GM12878 (cell line): ENCODE measurements at regions not wholly inside any gene's neighbourhood (a gene's known extent, or its start where the extent isn't known, plus 50 kb on each side); places are given as distances from the start of the nearest gene placed in this dataset.

Source experiments
- ATAC-seq: fragments of 200-7000 bp; cut with Tn5 transposase; 3 replicates; pipeline ENCODE4 v1.9.1; 2020; ENCODE audit warnings: mild to moderate bottlenecking, moderate library complexity
- BruUV-seq: library from RNA; stranded (reverse); fragments of 400-500 nt; replicated peaks from 2 replicates; lab custom pipeline; 2021; lab: Mats Ljungman, UMichigan
- CTCF ChIA-PET: fragments of 300-600 bp; sonication (Branson Sonifier 250); formaldehyde crosslinking; extraction: SDS; loops from one replicate; lab custom pipeline; 2021; ENCODE audit warnings: inconsistent platforms; lab: Yijun Ruan, JAX
- POLR2A ChIA-PET: fragments of 350-600 bp; formaldehyde crosslinking; extraction: SDS; loops from one replicate; lab custom pipeline; 2021; ENCODE audit warnings: inconsistent platforms; lab: Charles Lee
- RAD21 ChIA-PET: fragments of 300-600 bp; sonication (Branson Sonifier 250); formaldehyde crosslinking; loops from one replicate; lab custom pipeline; 2023; ENCODE audit warnings: antibody characterized with exemption; ENCODE audit not compliant: unreplicated experiment; lab: Charles Lee
- SMC1A ChIA-PET: fragments of 300-600 bp; sonication (Branson Sonifier 250); formaldehyde crosslinking; loops from one replicate; lab custom pipeline; 2023; ENCODE audit not compliant: unreplicated experiment, uncharacterized antibody; lab: Charles Lee
- DNase-seq: peaks from one replicate; pipeline ENCODE4 v3.0.0-alpha.2; 2011; ENCODE audit warnings: low read depth, low spot score
- FAIRE-seq: peaks from 3 replicates; lab custom pipeline; 2011; peaks lifted over from hg19 to GRCh38; lab: Jason Lieb, UNC
- H2AFZ ChIP-seq: 2 replicates; pipeline ENCODE4 v1.6.0; 2011; ENCODE audit warnings: low read depth, low read length, control low read depth; ENCODE audit not compliant: control insufficient read depth
- H3K27ac ChIP-seq: 2 replicates; pipeline ENCODE4 v1.5.1; 2011; ENCODE audit warnings: control low read depth; ENCODE audit not compliant: control insufficient read depth, insufficient read depth
- H3K27me3 ChIP-seq, 2 experiments: replicated peaks in 1 of 2; 2 replicates each; pipeline versions ENCODE4 v1.6.0 to v1.6.1; 2011; ENCODE audit warnings: low read length in 1 of 2; ENCODE audit not compliant: control insufficient read depth in 2 of 2, insufficient read depth in 2 of 2
- H3K36me3 ChIP-seq, 2 experiments: 2 replicates each; pipeline ENCODE4 v1.5.1; 2011; ENCODE audit warnings: low read length in 1 of 2; ENCODE audit not compliant: control insufficient read depth in 2 of 2, insufficient read depth in 2 of 2
- H3K4me1 ChIP-seq: 2 replicates; pipeline ENCODE4 v1.6.1; 2011; ENCODE audit warnings: mild to moderate bottlenecking, low read length, moderate library complexity, mixed read lengths; ENCODE audit not compliant: control insufficient read depth, insufficient read depth
- H3K4me2 ChIP-seq: 2 replicates; pipeline ENCODE4 v1.6.0; 2011; ENCODE audit warnings: control low read depth; ENCODE audit not compliant: control insufficient read depth, insufficient read depth
- H3K4me3 ChIP-seq: fragments of 200-600 bp; sonication (generic); 2 replicates; pipeline ENCODE4 v1.5.1; 2016
- H3K79me2 ChIP-seq: 2 replicates; pipeline ENCODE4 v1.6.0; 2011; ENCODE audit warnings: low read length; ENCODE audit not compliant: control insufficient read depth, insufficient read depth
- H3K9ac ChIP-seq: 2 replicates; pipeline ENCODE4 v1.8.0; 2011; ENCODE audit warnings: low read length, control low read depth, mixed read lengths; ENCODE audit not compliant: control insufficient read depth, insufficient read depth
- H3K9me3 ChIP-seq: replicated peaks from 3 replicates; pipeline ENCODE4 v1.5.1; 2011; ENCODE audit warnings: mild to moderate bottlenecking, low read length; ENCODE audit not compliant: control insufficient read depth, insufficient read depth
- H4K20me1 ChIP-seq: 2 replicates; pipeline ENCODE4 v1.6.0; 2011; ENCODE audit not compliant: control insufficient read depth, insufficient read depth
- ASH2L ChIP-seq: fragments of 300-600, 200-600 bp; sonication (generic); IDR thresholded peaks from 2 replicates; pipeline ENCODE4 v1.6.1; 2017; ENCODE audit warnings: low read depth, mild to moderate bottlenecking, borderline replicate concordance
- CEBPZ ChIP-seq: fragments of 150-350 bp; IDR thresholded peaks from 2 replicates; pipeline ENCODE4 v1.6.1; 2016; ENCODE audit warnings: low read depth, low read length
- CUX1 ChIP-seq: IDR thresholded peaks from 2 replicates; pipeline ENCODE4 v1.6.1; 2012; ENCODE audit warnings: improper control_type of control experiment, low read depth, low read length; ENCODE audit not compliant: insufficient replicate concordance
- DPF2 ChIP-seq: fragments of 450-650 bp; IDR thresholded peaks from 2 replicates; pipeline ENCODE4 v1.6.1; 2017; ENCODE audit warnings: mild to moderate bottlenecking
- ELK1 ChIP-seq: IDR thresholded peaks from 2 replicates; pipeline ENCODE4 v1.6.1; 2012; ENCODE audit warnings: low read depth, low read length, improper control_type of control experiment
- FOXK2 ChIP-seq: fragments of 450-650 bp; IDR thresholded peaks from 2 replicates; pipeline ENCODE4 v1.6.1; 2017; ENCODE audit warnings: mild to moderate bottlenecking, moderate library complexity
- JUNB ChIP-seq: IDR thresholded peaks from 2 replicates; pipeline ENCODE4 v1.6.1; 2016; ENCODE audit warnings: antibody characterized with exemption, mild to moderate bottlenecking
- MLLT1 ChIP-seq: fragments of 450-650 bp; IDR thresholded peaks from 2 replicates; pipeline ENCODE4 v1.6.1; 2016; ENCODE audit warnings: mild to moderate bottlenecking
- WGBS: methylation state at CpG from one replicate; pipeline ENCODE4 v1.1.6; 2016; ENCODE audit warnings: low lambda C conversion rate; ENCODE audit not compliant: insufficient replicate concordance, insufficient coverage; ENCODE audit errors: missing lambda C conversion rate; 5-methylcytosine and 5-hydroxymethylcytosine counted together
- in situ Hi-C: fragments of 300-500 bp; cut with MboI; formaldehyde crosslinking; loops from 9 replicates; pipeline ENCODE4 v1.14.3; 2018; ENCODE audit warnings: mixed read lengths
- intact Hi-C: fragments of 100-400 bp; cut with micrococcal nuclease; formaldehyde crosslinking; loops from one replicate; pipeline ENCODE4 v1.14.2; 2022; ENCODE audit not compliant: unreplicated experiment
- TF ChIP-seq, protein P1 (sequence below): fragments of 450-650 bp; formaldehyde crosslinking; IDR thresholded peaks from 2 replicates; pipeline ENCODE4 v1.5.0; 2022; ENCODE audit warnings: mild to moderate bottlenecking, missing genetic modification characterization

GRCh38 chr11:91639359-91639758 is 585.3 kb upstream of the FAT3 start:
- H4K20me1 ChIP-seq = no peaks in the 10 kb centered on the region
- POLR2A ChIA-PET = interaction anchor here (0.6 kb wide), 1 partner anchor 30 kb away, joined by 4 read pairs; no protein-coding TSS in a partner anchor
- 0% methylated on average over 2 of the region's 2 CpGs for WGBS
- H3K27ac ChIP-seq = no peak overlapping the region
- no peak for DNase-seq
- CTCF ChIA-PET = interaction anchor here (1.4 kb wide), 1 partner anchor 22 kb away, joined by 3 read pairs; no protein-coding TSS in a partner anchor
- H3K9ac ChIP-seq = no peak overlapping the region
- H3K36me3 ChIP-seq = no peaks in the 10 kb centered on the region
- SMC1A ChIA-PET = interaction anchor here (0.6 to 1.0 kb wide), 3 partner anchors 20 to 122 kb away, joined by 3 read pairs; no protein-coding TSS in a partner anchor
- H3K4me1 ChIP-seq = no peaks in the 10 kb centered on the region
- ATAC-seq = peak; percentile 53
- RAD21 ChIA-PET = no interaction called here
- FAIRE-seq = no peak
- no peaks in the 10 kb centered on the region for H3K9me3 ChIP-seq
- no peaks in the 10 kb centered on the region for H3K27me3 ChIP-seq
- H2AFZ ChIP-seq = no peak overlapping the region
- in situ Hi-C loops (no loop called here), intact Hi-C loops (no loop called here)
- no TSS peak for BruUV-seq
- H3K4me3 ChIP-seq = no peak overlapping the region
- no peaks in the 10 kb centered on the region for H3K79me2 ChIP-seq
- no peak overlapping the region for H3K4me2 ChIP-seq
- TF ChIP-seq DPF2 (no peak), MLLT1 (no peak), FOXK2 (no peak), CUX1 (no peak), ASH2L (no peak), ELK1 (no peak), CEBPZ (no peak), JUNB (no peak)
- TF ChIP-seq, protein P1, sequence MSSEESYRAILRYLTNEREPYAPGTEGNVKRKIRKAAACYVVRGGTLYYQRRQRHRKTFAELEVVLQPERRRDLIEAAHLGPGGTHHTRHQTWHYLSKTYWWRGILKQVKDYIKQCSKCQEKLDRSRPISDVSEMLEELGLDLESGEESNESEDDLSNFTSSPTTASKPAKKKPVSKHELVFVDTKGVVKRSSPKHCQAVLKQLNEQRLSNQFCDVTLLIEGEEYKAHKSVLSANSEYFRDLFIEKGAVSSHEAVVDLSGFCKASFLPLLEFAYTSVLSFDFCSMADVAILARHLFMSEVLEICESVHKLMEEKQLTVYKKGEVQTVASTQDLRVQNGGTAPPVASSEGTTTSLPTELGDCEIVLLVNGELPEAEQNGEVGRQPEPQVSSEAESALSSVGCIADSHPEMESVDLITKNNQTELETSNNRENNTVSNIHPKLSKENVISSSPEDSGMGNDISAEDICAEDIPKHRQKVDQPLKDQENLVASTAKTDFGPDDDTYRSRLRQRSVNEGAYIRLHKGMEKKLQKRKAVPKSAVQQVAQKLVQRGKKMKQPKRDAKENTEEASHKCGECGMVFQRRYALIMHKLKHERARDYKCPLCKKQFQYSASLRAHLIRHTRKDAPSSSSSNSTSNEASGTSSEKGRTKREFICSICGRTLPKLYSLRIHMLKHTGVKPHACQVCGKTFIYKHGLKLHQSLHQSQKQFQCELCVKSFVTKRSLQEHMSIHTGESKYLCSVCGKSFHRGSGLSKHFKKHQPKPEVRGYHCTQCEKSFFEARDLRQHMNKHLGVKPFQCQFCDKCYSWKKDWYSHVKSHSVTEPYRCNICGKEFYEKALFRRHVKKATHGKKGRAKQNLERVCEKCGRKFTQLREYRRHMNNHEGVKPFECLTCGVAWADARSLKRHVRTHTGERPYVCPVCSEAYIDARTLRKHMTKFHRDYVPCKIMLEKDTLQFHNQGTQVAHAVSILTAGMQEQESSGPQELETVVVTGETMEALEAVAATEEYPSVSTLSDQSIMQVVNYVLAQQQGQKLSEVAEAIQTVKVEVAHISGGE = no peak
